HUES48 (cell line): ENCODE measurements at regions not wholly inside any gene's neighbourhood (a gene's known extent, or its start where the extent isn't known, plus 50 kb on each side); places are given as distances from the start of the nearest gene placed in this dataset.

Experiments
- H3K27ac ChIP-seq: one replicate; pipeline ENCODE4 v1.7.0; 2013; ENCODE audit warnings: low read depth, low read length, inconsistent platforms
- H3K27me3 ChIP-seq: 2 replicates; pipeline ENCODE4 v1.6.1; 2013; ENCODE audit warnings: mild to moderate bottlenecking, low read length; ENCODE audit not compliant: control insufficient read depth, insufficient read depth
- H3K36me3 ChIP-seq: 2 replicates; pipeline ENCODE4 v1.6.1; 2013; ENCODE audit warnings: low read length; ENCODE audit not compliant: control insufficient read depth, insufficient read depth
- H3K4me1 ChIP-seq: 2 replicates; pipeline ENCODE4 v1.6.1; 2013; ENCODE audit warnings: mild to moderate bottlenecking, low read length; ENCODE audit not compliant: control insufficient read depth, insufficient read depth
- H3K4me3 ChIP-seq: 2 replicates; pipeline ENCODE4 v1.5.1; 2013; ENCODE audit warnings: mild to moderate bottlenecking, low read depth, low read length
- H3K9ac ChIP-seq: 2 replicates; pipeline ENCODE4 v1.6.1; 2013; ENCODE audit warnings: mild to moderate bottlenecking, low read depth, low read length, moderate library complexity
- H3K9me3 ChIP-seq: 2 replicates; pipeline ENCODE4 v1.6.1; 2013; ENCODE audit warnings: low read length; ENCODE audit not compliant: control insufficient read depth, insufficient read depth

DNA sequence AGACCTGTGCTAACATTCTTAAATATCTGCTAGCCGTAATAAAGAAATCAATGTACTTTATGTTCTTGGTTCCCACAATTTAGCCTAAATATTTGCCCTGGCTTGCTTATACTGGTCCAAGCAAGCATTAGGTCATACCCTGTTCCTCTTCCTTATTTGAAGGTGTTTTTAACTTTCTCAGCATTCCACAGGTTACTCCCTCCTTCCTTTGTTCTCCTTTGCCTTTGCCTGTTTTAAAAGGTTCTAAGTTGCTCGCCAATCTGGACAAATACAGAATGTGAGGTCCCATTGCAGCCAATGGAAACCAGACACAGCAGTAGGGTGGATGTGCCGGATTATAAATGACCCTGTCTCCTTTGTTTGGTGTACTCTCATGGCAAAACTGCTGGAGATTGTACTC lies 436.8 kb upstream of the PCDH7 start:
- Histone ChIP-seq H3K9me3 (no peaks in the 10 kb centered on the region), H3K27me3 (no peaks in the 10 kb centered on the region), H3K27ac (no peak overlapping the region), H3K36me3 (no peaks in the 10 kb centered on the region), H3K9ac (no peak overlapping the region), H3K4me1 (no peaks in the 10 kb centered on the region), H3K4me3 (no peak overlapping the region)

DNA sequence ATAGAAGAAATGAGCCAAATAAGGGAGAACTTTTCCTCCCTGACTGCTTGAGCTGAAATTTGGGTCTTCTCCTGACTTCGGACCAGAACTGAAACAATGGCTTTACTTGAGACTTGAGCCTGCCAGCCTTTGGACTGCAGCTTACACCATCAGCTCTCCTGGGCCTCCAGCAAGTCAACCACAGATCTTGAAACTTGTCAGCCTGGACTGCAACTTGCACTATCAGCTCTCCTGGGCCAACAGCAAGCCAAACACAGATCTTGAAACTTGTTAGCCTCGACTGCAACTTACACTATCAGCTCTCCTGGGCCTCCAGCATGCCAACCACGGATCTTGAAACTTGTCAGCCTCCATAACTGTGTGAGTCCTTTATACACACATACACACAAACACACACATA lies 425.9 kb upstream of the PCDH7 start:
- H3K9me3 ChIP-seq: no peaks in the 10 kb centered on the region
- H3K4me3 ChIP-seq: no peak overlapping the region
- H3K27ac ChIP-seq: no peak overlapping the region

DNA sequence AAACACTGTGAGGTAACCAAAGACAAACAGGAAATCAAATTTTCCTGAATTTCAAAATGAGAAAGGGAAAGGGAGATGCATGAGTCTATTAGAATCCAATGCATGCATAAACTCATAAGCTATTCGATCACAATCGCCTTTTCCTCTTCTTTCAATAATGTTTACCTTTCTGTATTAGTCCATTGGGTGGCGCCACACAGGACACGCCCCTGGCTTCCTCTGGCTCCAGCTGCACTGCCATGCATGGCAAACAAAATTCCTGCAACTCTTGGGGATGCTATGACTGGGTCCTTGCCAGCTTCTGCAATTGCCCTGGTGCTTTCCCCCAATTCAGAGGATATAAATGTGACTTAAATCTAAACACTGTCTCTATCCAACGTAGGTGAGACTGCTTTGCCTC lies 424.5 kb upstream of the PCDH7 start:
- no peaks in the 10 kb centered on the region for H3K4me1 ChIP-seq
- no peaks in the 10 kb centered on the region for H3K36me3 ChIP-seq
- H3K4me3 ChIP-seq: no peak overlapping the region
- no peaks in the 10 kb centered on the region for H3K9me3 ChIP-seq
- H3K27me3 ChIP-seq: no peaks in the 10 kb centered on the region
- no peak overlapping the region for H3K27ac ChIP-seq
- H3K9ac ChIP-seq: no peak overlapping the region

More for the DNA sequence above, 425.9 kb upstream of the PCDH7 start:
- Histone ChIP-seq H3K4me1 (no peaks in the 10 kb centered on the region), H3K36me3 (no peaks in the 10 kb centered on the region), H3K9ac (no peak overlapping the region), H3K27me3 (no peaks in the 10 kb centered on the region)

GRCh38 chr4:30314001-30314400 lies 406.2 kb upstream of the PCDH7 start:
- H3K9me3 ChIP-seq: no peaks in the 10 kb centered on the region

DNA sequence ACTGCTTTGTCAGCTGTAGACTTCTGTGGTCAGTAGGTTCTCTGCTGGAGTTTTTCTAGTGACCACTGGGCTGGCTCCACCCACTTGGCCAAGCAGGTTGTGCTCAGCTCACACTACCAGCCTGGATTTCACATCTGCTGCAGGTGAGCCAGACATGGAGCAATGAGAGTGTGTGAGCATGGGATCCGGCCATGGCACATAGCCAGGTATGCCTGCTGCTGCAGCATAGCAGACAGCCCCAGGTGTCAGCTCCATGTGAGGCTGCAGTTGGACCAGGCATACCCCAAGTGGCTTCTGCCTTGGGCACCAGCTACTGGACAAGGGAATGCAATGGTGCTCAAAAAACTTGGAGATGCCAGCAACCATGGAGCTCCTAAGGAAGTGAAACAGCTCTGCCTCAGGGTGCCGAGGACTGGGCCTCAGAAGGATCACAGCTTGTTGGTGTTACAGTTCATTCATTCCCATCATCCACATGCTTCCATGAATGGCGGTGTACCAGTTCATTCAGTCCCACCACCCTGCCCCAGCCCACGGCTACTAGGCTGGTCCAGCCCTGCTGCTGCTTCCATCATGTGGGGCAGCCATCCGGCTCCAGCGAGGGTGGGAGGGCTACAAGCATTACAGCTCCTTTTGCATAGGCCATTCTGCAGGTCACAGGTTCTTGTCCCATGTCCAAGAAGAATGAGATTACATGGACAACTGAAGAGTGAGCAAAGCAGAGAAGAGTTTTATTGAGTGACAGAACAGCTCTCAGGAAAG lies 389.1 kb upstream of the PCDH7 start:
- H3K4me3 ChIP-seq: no peak overlapping the region
- H3K27ac ChIP-seq: no peak overlapping the region
- H3K36me3 ChIP-seq: no peaks in the 10 kb centered on the region
- no peaks in the 10 kb centered on the region for H3K27me3 ChIP-seq
- H3K4me1 ChIP-seq: no peaks in the 10 kb centered on the region
- H3K9me3 ChIP-seq: peaks cover 17% of the 10 kb centered on the region
- no peak overlapping the region for H3K9ac ChIP-seq

More at GRCh38 chr4:30314001-30314400, 406.2 kb upstream of the PCDH7 start:
- H3K4me3 ChIP-seq: no peak overlapping the region
- H3K4me1 ChIP-seq: no peaks in the 10 kb centered on the region
- no peaks in the 10 kb centered on the region for H3K27me3 ChIP-seq
- no peak overlapping the region for H3K9ac ChIP-seq
- no peak overlapping the region for H3K27ac ChIP-seq
- no peaks in the 10 kb centered on the region for H3K36me3 ChIP-seq

GRCh38 chr4:30341731-30342130 lies 378.4 kb upstream of the PCDH7 start:
- no peak overlapping the region for H3K27ac ChIP-seq
- H3K4me1 ChIP-seq: no peaks in the 10 kb centered on the region
- no peaks in the 10 kb centered on the region for H3K36me3 ChIP-seq
- no peak overlapping the region for H3K9ac ChIP-seq
- H3K9me3 ChIP-seq: no peaks in the 10 kb centered on the region
- no peaks in the 10 kb centered on the region for H3K27me3 ChIP-seq
- no peak overlapping the region for H3K4me3 ChIP-seq

- Histone ChIP-seq H3K4me1 (no peaks in the 10 kb centered on the region), H3K36me3 (no peaks in the 10 kb centered on the region), H3K4me3 (no peak overlapping the region), H3K27ac (no peak overlapping the region), H3K27me3 (no peaks in the 10 kb centered on the region), H3K9me3 (no peaks in the 10 kb centered on the region), H3K9ac (no peak overlapping the region)
Observed at GRCh38 chr4:30350288-30350687, 369.9 kb upstream of the PCDH7 start.

- no peaks in the 10 kb centered on the region for H3K4me1 ChIP-seq
- no peaks in the 10 kb centered on the region for H3K27me3 ChIP-seq
- H3K4me3 ChIP-seq: no peak overlapping the region
- H3K27ac ChIP-seq: no peak overlapping the region
- no peaks in the 10 kb centered on the region for H3K36me3 ChIP-seq
- no peaks in the 10 kb centered on the region for H3K9me3 ChIP-seq
- H3K9ac ChIP-seq: no peak overlapping the region
Observed at GRCh38 chr4:30354605-30355004, 365.6 kb upstream of the PCDH7 start.

- Histone ChIP-seq H3K4me3 (no peak overlapping the region), H3K9me3 (no peaks in the 10 kb centered on the region), H3K27ac (no peak overlapping the region), H3K36me3 (no peaks in the 10 kb centered on the region), H3K27me3 (no peaks in the 10 kb centered on the region), H3K4me1 (no peaks in the 10 kb centered on the region), H3K9ac (no peak overlapping the region)
Observed at GRCh38 chr4:30362436-30362835, 357.7 kb upstream of the PCDH7 start.

GRCh38 chr4:30370105-30370504 lies 350.1 kb upstream of the PCDH7 start:
- H3K27me3 ChIP-seq: no peaks in the 10 kb centered on the region
- no peak overlapping the region for H3K4me3 ChIP-seq
- no peak overlapping the region for H3K9ac ChIP-seq
- no peaks in the 10 kb centered on the region for H3K9me3 ChIP-seq
- no peaks in the 10 kb centered on the region for H3K4me1 ChIP-seq
- H3K36me3 ChIP-seq: no peaks in the 10 kb centered on the region
- no peak overlapping the region for H3K27ac ChIP-seq

- H3K4me3 ChIP-seq: no peak overlapping the region
- H3K27ac ChIP-seq: no peak overlapping the region
- H3K9ac ChIP-seq: no peak overlapping the region
- no peaks in the 10 kb centered on the region for H3K27me3 ChIP-seq
- H3K9me3 ChIP-seq: 0 out of 2 replicates have a peak, but pooled peaks cover 4% of the 10 kb centered on the region
- peaks cover 6% of the 10 kb centered on the region for H3K4me1 ChIP-seq
- no peaks in the 10 kb centered on the region for H3K36me3 ChIP-seq
Observed at GRCh38 chr4:30380404-30380998, 339.7 kb upstream of the PCDH7 start.
